HFFc6 (cell line): ENCODE measurements at regions not wholly inside any gene's neighbourhood (a gene's known extent, or its start where the extent isn't known, plus 50 kb on each side); places are given as distances from the start of the nearest gene placed in this dataset.

Experiments
- DNase-seq: peaks from one replicate; pipeline ENCODE4 v3.0.0-alpha.2; 2018
- H3K27ac Mint-ChIP-seq: 2 replicates; pipeline ENCODE4 v1.8.0; 2020; ENCODE audit warnings: mild to moderate bottlenecking, mixed read lengths
- H3K27me3 Mint-ChIP-seq: 2 replicates; pipeline ENCODE4 v1.8.0; 2021; ENCODE audit warnings: mild to moderate bottlenecking, moderate library complexity, mixed read lengths; ENCODE audit not compliant: insufficient read depth
- H3K36me3 Mint-ChIP-seq: 2 replicates; pipeline ENCODE4 v1.8.0; 2021; ENCODE audit warnings: low read depth, mixed read lengths
- H3K4me1 Mint-ChIP-seq: 2 replicates; pipeline ENCODE4 v1.8.0; 2020; ENCODE audit warnings: low read depth, mixed read lengths
- H3K4me3 Mint-ChIP-seq: 2 replicates; pipeline ENCODE4 v1.8.0; 2020; ENCODE audit warnings: mild to moderate bottlenecking, moderate library complexity, mixed read lengths
- H3K9me3 Mint-ChIP-seq: 2 replicates; pipeline ENCODE4 v1.8.0; 2020; ENCODE audit warnings: mild to moderate bottlenecking, mixed read lengths
- TF ChIP-seq, protein P1 (sequence below): fragments of 200-600 bp; sonication (generic); IDR thresholded peaks from 2 replicates; pipeline ENCODE4 v1.5.0; 2021; ENCODE audit warnings: antibody characterized with exemption, mild to moderate bottlenecking

DNA sequence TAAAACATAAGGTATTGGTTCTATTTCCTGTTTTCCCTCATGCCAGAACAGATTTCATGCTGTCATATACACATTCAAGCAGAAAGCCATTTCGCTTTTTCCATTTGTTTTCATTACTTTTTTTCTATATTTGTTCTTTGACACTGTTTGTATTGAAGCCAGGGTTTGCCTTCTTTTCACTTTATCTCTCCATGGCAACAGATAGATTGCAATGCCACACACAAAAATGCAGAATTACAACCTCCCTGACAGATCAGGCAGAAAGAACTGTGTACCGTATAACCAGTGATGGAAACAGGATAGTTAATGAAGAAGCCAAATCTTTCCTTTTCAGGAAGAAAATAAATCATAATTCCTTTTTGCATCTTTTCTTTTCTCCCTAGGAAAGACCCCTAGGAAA lies 103.0 kb upstream of the PCGF5 start:
- TF ChIP-seq, protein P1, sequence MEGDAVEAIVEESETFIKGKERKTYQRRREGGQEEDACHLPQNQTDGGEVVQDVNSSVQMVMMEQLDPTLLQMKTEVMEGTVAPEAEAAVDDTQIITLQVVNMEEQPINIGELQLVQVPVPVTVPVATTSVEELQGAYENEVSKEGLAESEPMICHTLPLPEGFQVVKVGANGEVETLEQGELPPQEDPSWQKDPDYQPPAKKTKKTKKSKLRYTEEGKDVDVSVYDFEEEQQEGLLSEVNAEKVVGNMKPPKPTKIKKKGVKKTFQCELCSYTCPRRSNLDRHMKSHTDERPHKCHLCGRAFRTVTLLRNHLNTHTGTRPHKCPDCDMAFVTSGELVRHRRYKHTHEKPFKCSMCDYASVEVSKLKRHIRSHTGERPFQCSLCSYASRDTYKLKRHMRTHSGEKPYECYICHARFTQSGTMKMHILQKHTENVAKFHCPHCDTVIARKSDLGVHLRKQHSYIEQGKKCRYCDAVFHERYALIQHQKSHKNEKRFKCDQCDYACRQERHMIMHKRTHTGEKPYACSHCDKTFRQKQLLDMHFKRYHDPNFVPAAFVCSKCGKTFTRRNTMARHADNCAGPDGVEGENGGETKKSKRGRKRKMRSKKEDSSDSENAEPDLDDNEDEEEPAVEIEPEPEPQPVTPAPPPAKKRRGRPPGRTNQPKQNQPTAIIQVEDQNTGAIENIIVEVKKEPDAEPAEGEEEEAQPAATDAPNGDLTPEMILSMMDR = no peak
- H3K4me1 Mint-ChIP-seq = no peaks in the 10 kb centered on the region
- H3K27ac Mint-ChIP-seq = no peak overlapping the region
- H3K27me3 Mint-ChIP-seq = peaks cover 18% of the 10 kb centered on the region
- H3K36me3 Mint-ChIP-seq = no peaks in the 10 kb centered on the region
- H3K4me3 Mint-ChIP-seq = no peak overlapping the region
- DNase-seq = no peak
- H3K9me3 Mint-ChIP-seq = no peaks in the 10 kb centered on the region

DNA sequence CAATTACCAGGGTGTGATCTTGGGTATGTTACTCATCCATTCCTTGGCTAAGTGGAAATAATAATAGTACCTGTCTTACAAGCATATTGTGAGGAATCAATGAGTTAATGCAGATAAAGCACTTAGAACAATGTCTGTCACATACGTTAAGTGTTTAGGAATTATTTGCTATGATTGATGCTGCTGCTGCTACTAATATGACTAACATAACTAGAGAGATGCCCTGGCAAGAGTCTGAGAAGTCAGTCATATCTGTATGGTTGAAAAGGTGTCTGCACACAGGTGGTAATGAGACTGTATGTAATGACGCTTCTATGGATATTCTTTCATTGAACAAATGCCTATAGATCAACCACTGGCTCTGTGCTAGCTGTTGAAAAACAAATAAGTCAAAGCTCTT lies 100.1 kb upstream of the PCGF5 start:
- H3K27me3 Mint-ChIP-seq = peaks cover 21% of the 10 kb centered on the region
- H3K4me1 Mint-ChIP-seq = no peaks in the 10 kb centered on the region
- no peaks in the 10 kb centered on the region for H3K9me3 Mint-ChIP-seq
- no peak for DNase-seq
- no peak overlapping the region for H3K27ac Mint-ChIP-seq
- no peaks in the 10 kb centered on the region for H3K36me3 Mint-ChIP-seq
- TF ChIP-seq, protein P1 = no peak
- no peak overlapping the region for H3K4me3 Mint-ChIP-seq

DNA sequence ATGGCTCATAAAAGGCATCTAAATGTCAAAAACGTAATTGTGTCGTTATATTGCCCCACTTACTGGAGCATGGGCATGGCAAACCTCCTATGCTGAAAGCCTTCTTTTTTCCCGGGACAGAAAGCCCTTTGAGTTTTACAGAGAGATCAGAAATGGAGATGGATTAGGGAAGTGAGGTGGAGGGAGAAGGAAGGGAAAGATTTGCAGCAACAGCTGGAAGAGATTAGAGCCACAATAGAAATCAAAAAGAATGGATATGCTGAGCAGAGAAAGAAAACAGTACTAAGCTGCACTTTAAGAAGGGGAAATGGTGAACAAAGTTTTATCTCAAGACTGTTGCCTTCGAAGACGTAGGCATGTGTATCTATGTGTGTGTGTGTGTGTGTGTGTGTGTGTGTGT lies 97.2 kb upstream of the PCGF5 start:
- TF ChIP-seq, protein P1 = no peak
- Mint-ChIP-seq H3K27me3 (peaks cover 26% of the 10 kb centered on the region), H3K4me3 (no peak overlapping the region), H3K36me3 (no peaks in the 10 kb centered on the region), H3K4me1 (no peaks in the 10 kb centered on the region), H3K9me3 (no peaks in the 10 kb centered on the region), H3K27ac (no peak overlapping the region)
- no peak for DNase-seq

DNA sequence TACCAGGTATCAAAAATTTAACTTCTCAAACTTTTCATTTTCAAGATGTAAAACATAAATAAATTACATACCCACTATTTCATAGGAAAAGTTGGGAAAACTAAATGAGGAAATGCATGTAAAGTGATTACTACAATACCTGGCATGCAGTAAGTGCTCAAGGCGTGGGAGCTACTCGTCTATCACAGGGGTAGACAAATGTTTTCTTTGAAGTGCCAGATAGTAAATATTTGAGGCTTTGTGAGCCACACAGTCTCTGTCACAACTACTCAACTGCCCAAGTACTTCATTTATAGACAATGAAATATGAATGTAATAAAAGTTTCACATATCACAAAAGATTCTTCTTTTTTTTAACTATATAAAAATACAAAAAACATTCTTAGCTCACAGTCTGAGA lies 96.4 kb upstream of the PCGF5 start:
- no peaks in the 10 kb centered on the region for H3K4me1 Mint-ChIP-seq
- H3K9me3 Mint-ChIP-seq = no peaks in the 10 kb centered on the region
- TF ChIP-seq, protein P1 = no peak
- peaks cover 20% of the 10 kb centered on the region for H3K27me3 Mint-ChIP-seq
- DNase-seq = no peak
- H3K27ac Mint-ChIP-seq = no peak overlapping the region
- no peaks in the 10 kb centered on the region for H3K36me3 Mint-ChIP-seq
- H3K4me3 Mint-ChIP-seq = no peak overlapping the region

DNA sequence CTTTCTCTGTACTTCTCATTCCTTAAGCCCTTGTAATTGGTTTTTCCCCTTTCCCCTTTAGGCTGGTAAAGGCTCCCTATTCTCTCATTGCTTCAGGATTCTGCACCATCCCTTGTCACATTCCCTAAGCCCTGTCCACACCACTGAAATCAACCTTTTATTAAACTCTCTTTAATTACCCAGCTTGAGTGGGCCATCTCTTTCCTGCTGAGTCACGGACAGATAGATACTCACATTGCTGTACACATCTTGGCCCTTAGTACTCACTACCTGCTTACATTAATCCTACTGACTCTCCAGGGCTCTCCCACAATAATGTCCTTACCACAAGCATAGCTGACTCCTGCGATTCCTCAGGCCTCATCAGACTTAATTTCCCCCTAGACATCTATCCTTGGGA lies 94.0 kb upstream of the PCGF5 start:
- no peaks in the 10 kb centered on the region for H3K36me3 Mint-ChIP-seq
- peaks cover 20% of the 10 kb centered on the region for H3K27me3 Mint-ChIP-seq

More for the DNA sequence above, 94.0 kb upstream of the PCGF5 start:
- Mint-ChIP-seq H3K27ac (no peak overlapping the region), H3K4me3 (no peak overlapping the region), H3K4me1 (no peaks in the 10 kb centered on the region), H3K9me3 (no peaks in the 10 kb centered on the region)
- TF ChIP-seq, protein P1 = no peak
- no peak for DNase-seq
